Mesendoderm (in vitro differentiated cells): ENCODE measurements at regions not wholly inside any gene's neighbourhood (a gene's known extent, or its start where the extent isn't known, plus 50 kb on each side); places are given as distances from the start of the nearest gene placed in this dataset.
A peak's percentile ranks its signal among the peaks of the same experiment; 100 is the strongest.

Source experiments
- DNase-seq: peaks from one replicate; pipeline ENCODE4 v3.0.0; 2013
- H2AK5ac ChIP-seq: 2 replicates; pipeline ENCODE4 v1.6.1; 2013; ENCODE audit warnings: low read length, inconsistent platforms
- H2BK120ac ChIP-seq: 2 replicates; pipeline ENCODE4 v1.6.1; 2013; ENCODE audit warnings: low read depth, mild to moderate bottlenecking, low read length, moderate library complexity, mixed read lengths
- H2BK15ac ChIP-seq: replicated peaks from 2 replicates; pipeline ENCODE4 v1.6.1; 2013; ENCODE audit warnings: low read depth, mild to moderate bottlenecking, moderate library complexity
- H2BK5ac ChIP-seq: 2 replicates; pipeline ENCODE4 v1.6.1; 2013; ENCODE audit warnings: low read length, inconsistent platforms
- H3K18ac ChIP-seq: 2 replicates; pipeline ENCODE4 v1.6.1; 2013; ENCODE audit warnings: mild to moderate bottlenecking, low read length, mixed read lengths
- H3K23ac ChIP-seq: one replicate; pipeline ENCODE4 v1.6.1; 2013; ENCODE audit warnings: low read length
- H3K27ac ChIP-seq: 2 replicates; pipeline ENCODE4 v1.5.1; 2013; ENCODE audit warnings: low read depth, mild to moderate bottlenecking, inconsistent platforms, low read length, moderate library complexity
- H3K27me3 ChIP-seq: 2 replicates; pipeline ENCODE4 v1.6.1; 2013; ENCODE audit warnings: low read length, control low read depth, mild to moderate bottlenecking, inconsistent platforms; ENCODE audit not compliant: insufficient read depth, poor library complexity
- H3K36me3 ChIP-seq: 2 replicates; pipeline ENCODE4 v1.6.1; 2013; ENCODE audit warnings: low read length, inconsistent platforms; ENCODE audit not compliant: control insufficient read depth, insufficient read depth
- H3K4ac ChIP-seq: one replicate; pipeline ENCODE4 v1.6.1; 2013; ENCODE audit warnings: low read depth, mild to moderate bottlenecking, low read length, moderate library complexity
- H3K4me1 ChIP-seq: 2 replicates; pipeline ENCODE4 v1.6.1; 2013; ENCODE audit warnings: low read depth, low read length, inconsistent platforms; ENCODE audit not compliant: control insufficient read depth
- H3K4me2 ChIP-seq: 2 replicates; pipeline ENCODE4 v1.6.1; 2013; ENCODE audit warnings: low read length
- H3K4me3 ChIP-seq: 2 replicates; pipeline ENCODE4 v1.5.1; 2013; ENCODE audit warnings: mild to moderate bottlenecking, low read length
- H3K56ac ChIP-seq: one replicate; pipeline ENCODE4 v1.6.1; 2013; ENCODE audit warnings: low read length
- H3K79me1 ChIP-seq: 2 replicates; pipeline ENCODE4 v1.6.1; 2013; ENCODE audit warnings: low read length, inconsistent platforms
- H3K79me2 ChIP-seq: 2 replicates; pipeline ENCODE4 v1.6.1; 2013; ENCODE audit warnings: mild to moderate bottlenecking, low read length; ENCODE audit not compliant: control insufficient read depth, insufficient read depth
- H3K9ac ChIP-seq: 2 replicates; pipeline ENCODE4 v1.6.1; 2013; ENCODE audit warnings: low read length, inconsistent platforms
- H4K5ac ChIP-seq: one replicate; pipeline ENCODE4 v1.6.1; 2013; ENCODE audit warnings: low read length
- H4K8ac ChIP-seq: one replicate; pipeline ENCODE4 v1.6.1; 2013; ENCODE audit warnings: low read depth, mild to moderate bottlenecking, control low read depth, low read length, moderate library complexity
- WGBS: extraction: QIAGEN DNeasy Blood & Tissue Kit; methylation state at CpG from one replicate; pipeline ENCODE4 v1.1.7; 2013; ENCODE audit warnings: low lambda C conversion rate, missing lambda C conversion rate; ENCODE audit not compliant: insufficient coverage; ENCODE audit errors: extremely low coverage; 5-methylcytosine and 5-hydroxymethylcytosine counted together

DNA sequence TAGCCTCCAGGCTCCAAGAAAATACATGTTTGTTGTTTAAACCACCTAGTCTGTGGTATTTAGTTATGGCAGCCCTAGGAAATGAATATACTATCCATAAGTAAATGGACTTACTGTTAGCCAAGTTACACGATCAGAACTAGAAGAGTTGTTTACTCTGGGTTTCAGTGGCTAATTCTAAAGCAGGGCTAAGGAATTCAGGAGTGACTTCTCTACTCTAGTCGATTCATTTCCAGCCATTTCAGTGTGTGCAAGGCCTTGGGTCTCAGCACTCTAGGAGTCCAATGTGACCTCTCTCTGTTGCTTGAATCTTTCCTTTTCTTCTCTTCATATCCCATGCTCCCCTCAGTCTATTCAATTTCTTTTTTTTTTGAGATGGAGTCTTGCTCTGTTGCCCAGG is 66.7 kb downstream of the BHLHE40 start:
- DNase-seq = no peak
- H3K79me2 ChIP-seq = no peaks in the 10 kb centered on the region
- no peak overlapping the region for H3K23ac ChIP-seq
- no CpG with 5 or more reads among the region's 2 CpGs for WGBS
- no peak overlapping the region for H3K4me2 ChIP-seq
- H3K4me1 ChIP-seq = no peaks in the 10 kb centered on the region
- H3K27ac ChIP-seq = no peak overlapping the region
- H2BK15ac ChIP-seq = no peak overlapping the region
- H4K5ac ChIP-seq = no peak overlapping the region
- H2BK120ac ChIP-seq = no peak overlapping the region
- H2BK5ac ChIP-seq = no peak overlapping the region
- no peaks in the 10 kb centered on the region for H3K27me3 ChIP-seq
- H3K4ac ChIP-seq = no peak overlapping the region
- no peaks in the 10 kb centered on the region for H3K36me3 ChIP-seq
- no peak overlapping the region for H3K4me3 ChIP-seq
- H3K9ac ChIP-seq = no peak overlapping the region
- H3K56ac ChIP-seq = no peak overlapping the region
- H3K18ac ChIP-seq = no peak overlapping the region
- H4K8ac ChIP-seq = no peak overlapping the region
- no peak overlapping the region for H2AK5ac ChIP-seq
- H3K79me1 ChIP-seq = no peaks in the 10 kb centered on the region

DNA sequence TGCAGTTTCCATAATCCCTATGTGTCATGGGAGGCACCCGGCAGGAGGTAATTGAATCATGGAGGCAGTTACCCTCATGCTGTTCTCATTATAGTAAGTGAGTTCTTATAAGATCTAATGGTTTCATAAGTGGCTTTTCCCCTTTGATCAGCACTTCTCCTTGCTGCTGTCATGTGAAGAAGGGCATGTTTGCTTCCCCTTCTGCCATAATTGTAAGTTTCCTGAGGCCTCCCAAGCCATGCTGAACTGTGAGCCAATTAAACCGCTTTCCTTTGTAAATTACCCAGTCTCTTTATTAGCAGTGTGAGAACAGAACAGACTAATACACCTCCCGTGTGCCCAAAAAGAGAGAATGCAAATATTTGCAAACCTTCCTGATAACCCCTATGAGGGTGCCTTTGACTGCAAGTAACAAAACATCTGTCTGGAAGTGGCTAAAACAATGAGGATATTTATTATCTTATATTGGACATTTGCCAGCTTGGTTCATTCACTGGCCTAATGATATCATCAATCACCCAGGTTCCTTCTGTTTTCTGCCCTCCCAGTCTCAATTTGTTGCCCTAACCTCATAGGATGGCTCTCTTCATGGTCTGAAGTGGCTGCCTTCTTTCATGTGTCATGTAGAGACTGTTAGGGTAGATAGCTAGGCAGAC is 68.7 kb downstream of the BHLHE40 start:
- WGBS = no CpG with 5 or more reads among the region's 3 CpGs
- no peak overlapping the region for H2BK120ac ChIP-seq
- H3K9ac ChIP-seq = no peak overlapping the region
- H3K27ac ChIP-seq = no peak overlapping the region
- no peaks in the 10 kb centered on the region for H3K79me2 ChIP-seq
- no peak overlapping the region for H2BK15ac ChIP-seq
- no peaks in the 10 kb centered on the region for H3K79me1 ChIP-seq
- no peak overlapping the region for H3K56ac ChIP-seq
- no peak overlapping the region for H4K5ac ChIP-seq
- no peak overlapping the region for H4K8ac ChIP-seq
- H3K36me3 ChIP-seq = no peaks in the 10 kb centered on the region
- H3K4ac ChIP-seq = no peak overlapping the region
- no peak overlapping the region for H3K4me3 ChIP-seq
- no peak overlapping the region for H2BK5ac ChIP-seq
- no peak overlapping the region for H3K18ac ChIP-seq
- no peak overlapping the region for H3K4me2 ChIP-seq
- no peak overlapping the region for H3K23ac ChIP-seq
- H2AK5ac ChIP-seq = no peak overlapping the region
- no peaks in the 10 kb centered on the region for H3K4me1 ChIP-seq
- no peaks in the 10 kb centered on the region for H3K27me3 ChIP-seq
- DNase-seq = no peak

DNA sequence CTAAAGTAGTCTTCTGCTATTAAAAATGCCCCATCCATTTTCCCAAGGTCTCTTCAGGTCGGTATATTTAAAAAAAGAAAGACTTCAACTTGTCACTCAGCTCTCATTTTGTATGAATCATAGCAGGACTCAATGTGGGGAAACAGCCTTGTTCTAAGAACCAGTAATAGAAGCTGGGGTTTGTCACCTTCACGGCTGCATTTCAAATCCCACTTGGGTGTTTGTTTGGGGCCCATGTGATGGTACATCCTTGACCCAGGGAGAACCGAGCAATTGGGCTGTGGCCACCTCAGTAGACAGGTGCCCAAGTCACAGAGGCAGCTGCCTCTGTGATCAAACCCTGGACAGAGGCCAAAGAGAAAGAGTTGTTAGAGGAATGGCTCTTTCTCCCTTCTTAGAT is 70.3 kb upstream of the ARL8B start:
- H3K27me3 ChIP-seq = no peaks in the 10 kb centered on the region
- no peak overlapping the region for H3K4me2 ChIP-seq
- WGBS = no CpG with 5 or more reads among the region's 3 CpGs
- no peaks in the 10 kb centered on the region for H3K79me1 ChIP-seq
- H2BK120ac ChIP-seq = no peak overlapping the region
- H3K4me3 ChIP-seq = no peak overlapping the region
- no peak overlapping the region for H2BK15ac ChIP-seq
- H3K79me2 ChIP-seq = no peaks in the 10 kb centered on the region
- H4K8ac ChIP-seq = no peak overlapping the region
- H2AK5ac ChIP-seq = no peak overlapping the region
- H3K27ac ChIP-seq = no peak overlapping the region
- no peak overlapping the region for H3K4ac ChIP-seq
- no peak overlapping the region for H3K18ac ChIP-seq
- H4K5ac ChIP-seq = no peak overlapping the region
- H3K36me3 ChIP-seq = no peaks in the 10 kb centered on the region
- no peak overlapping the region for H3K9ac ChIP-seq
- no peak for DNase-seq
- no peak overlapping the region for H2BK5ac ChIP-seq
- no peak overlapping the region for H3K56ac ChIP-seq
- no peaks in the 10 kb centered on the region for H3K4me1 ChIP-seq
- no peak overlapping the region for H3K23ac ChIP-seq

DNA sequence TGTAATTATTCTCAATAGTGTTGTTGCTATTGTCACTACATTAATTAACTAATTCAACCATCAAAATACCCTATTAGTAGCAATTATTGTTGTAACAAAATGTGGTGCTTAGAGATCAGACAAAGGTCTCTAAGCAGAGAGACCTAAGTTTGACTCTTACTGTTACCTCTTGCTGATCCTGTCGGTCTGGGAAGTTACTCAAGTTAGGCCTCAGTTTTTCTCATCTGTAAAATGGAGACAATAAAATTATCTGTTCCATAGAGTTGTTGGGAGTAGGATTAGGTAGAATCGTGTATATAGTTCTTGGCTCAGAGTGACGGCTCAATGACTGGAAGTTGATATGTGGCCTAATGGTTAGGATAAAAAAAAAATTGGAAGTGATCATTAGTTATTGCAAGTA is 69.8 kb upstream of the ARL8B start:
- Histone ChIP-seq H4K8ac (no peak overlapping the region), H3K18ac (no peak overlapping the region), H2BK120ac (no peak overlapping the region), H3K27me3 (no peaks in the 10 kb centered on the region), H3K56ac (no peak overlapping the region), H3K36me3 (no peaks in the 10 kb centered on the region), H2AK5ac (no peak overlapping the region), H2BK5ac (no peak overlapping the region), H3K4me2 (no peak overlapping the region), H3K9ac (no peak overlapping the region), H3K23ac (no peak overlapping the region), H2BK15ac (no peak overlapping the region), H4K5ac (no peak overlapping the region), H3K4me3 (no peak overlapping the region), H3K27ac (no peak overlapping the region), H3K4me1 (no peaks in the 10 kb centered on the region), H3K79me1 (no peaks in the 10 kb centered on the region), H3K79me2 (no peaks in the 10 kb centered on the region), H3K4ac (no peak overlapping the region)
- no CpG with 5 or more reads among the region's 3 CpGs for WGBS
- DNase-seq = no peak

DNA sequence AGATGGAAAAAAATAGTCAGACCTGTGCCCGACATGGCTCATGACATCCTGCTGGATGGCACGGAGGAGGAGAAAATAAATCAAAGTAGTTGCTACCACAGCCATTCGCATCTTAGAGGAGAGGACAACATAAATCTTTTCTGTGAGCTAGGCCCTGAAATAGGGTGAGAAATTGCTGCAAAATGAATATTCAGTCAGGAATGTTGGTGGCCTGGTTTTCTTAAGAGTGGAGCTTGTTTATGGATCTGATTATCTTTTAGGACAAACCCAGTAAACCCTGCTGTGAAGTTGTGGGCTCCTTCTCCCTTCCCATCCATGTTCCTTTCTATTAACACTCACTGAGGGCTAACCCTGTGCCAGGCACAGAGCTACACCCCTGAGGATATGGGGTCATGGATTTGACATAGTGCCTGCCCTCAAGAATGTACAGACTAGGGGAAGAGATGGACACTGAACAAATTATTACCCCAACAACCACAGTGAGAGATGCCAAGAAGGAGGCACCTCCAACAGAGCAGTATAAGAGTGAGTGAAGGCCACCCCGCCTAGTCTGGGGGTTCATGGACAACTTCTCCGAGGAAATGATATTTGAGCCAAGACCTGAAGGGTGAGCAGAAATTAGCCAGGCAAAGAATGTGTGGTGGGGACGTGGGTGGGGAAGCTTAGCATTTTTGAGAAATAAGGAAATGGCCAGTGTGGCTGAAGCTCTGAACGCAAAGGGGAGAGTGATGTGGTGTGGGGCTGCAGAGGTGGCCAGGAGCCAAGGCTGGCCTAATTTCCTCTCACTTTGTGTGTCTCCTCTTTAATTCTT is 68.9 kb upstream of the ARL8B start:
- Histone ChIP-seq H3K4me3 (no peak overlapping the region), H3K4ac (no peak overlapping the region), H3K23ac (no peak overlapping the region), H3K9ac (no peak overlapping the region), H4K8ac (no peak overlapping the region), H4K5ac (no peak overlapping the region), H3K79me2 (no peaks in the 10 kb centered on the region), H3K36me3 (no peaks in the 10 kb centered on the region), H2BK15ac (no peak overlapping the region), H3K4me2 (no peak overlapping the region), H2BK120ac (no peak overlapping the region), H3K18ac (no peak overlapping the region), H3K56ac (no peak overlapping the region), H2AK5ac (no peak overlapping the region), H2BK5ac (no peak overlapping the region), H3K27ac (no peak overlapping the region), H3K79me1 (no peaks in the 10 kb centered on the region), H3K27me3 (no peaks in the 10 kb centered on the region), H3K4me1 (no peaks in the 10 kb centered on the region)
- no CpG with 5 or more reads among the region's 7 CpGs for WGBS
- peak; percentile 23 for DNase-seq
